Mesenchymal stem cell (in vitro differentiated cells and primary cell): ENCODE measurements at regions not wholly inside any gene's neighbourhood (a gene's known extent, or its start where the extent isn't known, plus 50 kb on each side); places are given as distances from the start of the nearest gene placed in this dataset.

Experiments used
- DNase-seq: peaks from one replicate; pipeline ENCODE4 v3.0.0-alpha.2; 2013
- H2AFZ ChIP-seq: one replicate; pipeline ENCODE4 v1.6.1; 2013; ENCODE audit warnings: low read depth, mild to moderate bottlenecking, control low read depth, inconsistent platforms, low read length, moderate library complexity
- H2AK5ac ChIP-seq: 2 replicates; pipeline ENCODE4 v1.6.1; 2013; ENCODE audit warnings: low read length, moderate library complexity, mild to moderate bottlenecking, inconsistent platforms; ENCODE audit not compliant: severe bottlenecking
- H2BK120ac ChIP-seq: one replicate; pipeline ENCODE4 v1.6.1; 2013; ENCODE audit warnings: low read depth, mild to moderate bottlenecking, inconsistent platforms, low read length, moderate library complexity
- H2BK12ac ChIP-seq, 2 experiments: one replicate each; pipeline ENCODE4 v1.6.1; 2013; ENCODE audit warnings: inconsistent platforms in 2 of 2, low read length in 2 of 2, mild to moderate bottlenecking in 2 of 2, moderate library complexity in 2 of 2, control low read depth in 1 of 2
- H2BK15ac ChIP-seq: one replicate; pipeline ENCODE4 v1.6.1; 2013; ENCODE audit warnings: mild to moderate bottlenecking, low read depth, inconsistent platforms; ENCODE audit not compliant: poor library complexity, severe bottlenecking
- H2BK5ac ChIP-seq: 2 replicates; pipeline ENCODE4 v1.6.1; 2013; ENCODE audit warnings: low read depth, mild to moderate bottlenecking, low read length, control low read depth, inconsistent platforms; ENCODE audit not compliant: poor library complexity, severe bottlenecking
- H3K14ac ChIP-seq, 2 experiments: one replicate each; pipeline ENCODE4 v1.6.1; 2013; ENCODE audit warnings: inconsistent platforms in 2 of 2, low read length in 2 of 2, control low read depth in 1 of 2, mild to moderate bottlenecking in 1 of 2, moderate library complexity in 1 of 2
- H3K18ac ChIP-seq, 2 experiments: one replicate each; pipeline ENCODE4 v1.6.1; 2013; ENCODE audit warnings: inconsistent platforms in 2 of 2, low read length in 2 of 2, control low read depth in 1 of 2, low read depth in 1 of 2, mild to moderate bottlenecking in 1 of 2
- H3K23ac ChIP-seq, 2 experiments: one replicate each; pipeline ENCODE4 v1.6.1; 2013; ENCODE audit warnings: inconsistent platforms in 2 of 2, low read length in 2 of 2, mild to moderate bottlenecking in 2 of 2, moderate library complexity in 2 of 2, control low read depth in 1 of 2
- H3K27ac ChIP-seq: 2 replicates; pipeline ENCODE4 v1.5.1; 2013; ENCODE audit warnings: mild to moderate bottlenecking, moderate library complexity, low read length, control low read depth, inconsistent platforms; ENCODE audit not compliant: poor library complexity, severe bottlenecking
- H3K27me3 ChIP-seq, 2 experiments: 2 replicates each; pipeline versions ENCODE4 v1.6.1 to v1.7.0; 2013; ENCODE audit warnings: low read length in 2 of 2, mild to moderate bottlenecking in 2 of 2, moderate library complexity in 2 of 2, control low read depth in 1 of 2, inconsistent platforms in 1 of 2; ENCODE audit not compliant: control insufficient read depth in 1 of 2, insufficient read depth in 1 of 2
- H3K36me3 ChIP-seq, 2 experiments: 2 replicates each; pipeline versions ENCODE4 v1.6.1 to v1.7.0; 2013; ENCODE audit warnings: low read length in 2 of 2, control low read depth in 1 of 2, inconsistent platforms in 1 of 2, low read depth in 1 of 2, mild to moderate bottlenecking in 1 of 2; ENCODE audit not compliant: insufficient read depth in 2 of 2, control insufficient read depth in 1 of 2
- H3K4ac ChIP-seq, 2 experiments: one replicate each; pipeline ENCODE4 v1.6.1; 2013; ENCODE audit warnings: inconsistent platforms in 2 of 2, low read length in 2 of 2, mild to moderate bottlenecking in 2 of 2, moderate library complexity in 2 of 2, control low read depth in 1 of 2, low read depth in 1 of 2
- H3K4me1 ChIP-seq: 2 replicates; pipeline ENCODE4 v1.6.1; 2013; ENCODE audit warnings: low read depth, low read length, control low read depth; ENCODE audit not compliant: control insufficient read depth, insufficient read depth
- H3K4me2 ChIP-seq: 2 replicates; pipeline ENCODE4 v1.6.1; 2013; ENCODE audit warnings: low read length, mild to moderate bottlenecking, inconsistent platforms; ENCODE audit not compliant: poor library complexity, severe bottlenecking
- H3K4me3 ChIP-seq, 2 experiments: 2 replicates each; pipeline versions ENCODE4 v1.5.1 to v1.7.0; 2013; ENCODE audit warnings: low read length in 2 of 2, mild to moderate bottlenecking in 2 of 2, control low read depth in 1 of 2, low read depth in 1 of 2; ENCODE audit not compliant: insufficient read depth in 1 of 2
- H3K79me1 ChIP-seq: replicated peaks from 2 replicates; pipeline ENCODE4 v1.6.1; 2013; ENCODE audit warnings: mild to moderate bottlenecking, control low read depth, low read length, inconsistent platforms; ENCODE audit not compliant: poor library complexity, severe bottlenecking
- H3K9ac ChIP-seq: 2 replicates; pipeline ENCODE4 v1.7.0; 2013; ENCODE audit warnings: mild to moderate bottlenecking, low read length, moderate library complexity
- H3K9me3 ChIP-seq: 2 replicates; pipeline ENCODE4 v1.7.0; 2013; ENCODE audit warnings: mild to moderate bottlenecking, low read length; ENCODE audit not compliant: control insufficient read depth
- H4K8ac ChIP-seq: one replicate; pipeline ENCODE4 v1.6.1; 2013; ENCODE audit warnings: inconsistent platforms, mild to moderate bottlenecking, low read length, moderate library complexity
- H4K91ac ChIP-seq: one replicate; pipeline ENCODE4 v1.6.1; 2013; ENCODE audit warnings: mild to moderate bottlenecking, low read length, inconsistent platforms
- WGBS: methylation state at CpG from one replicate; pipeline ENCODE4 v1.1.7; 2013; ENCODE audit warnings: mixed read lengths; 5-methylcytosine and 5-hydroxymethylcytosine counted together

DNA sequence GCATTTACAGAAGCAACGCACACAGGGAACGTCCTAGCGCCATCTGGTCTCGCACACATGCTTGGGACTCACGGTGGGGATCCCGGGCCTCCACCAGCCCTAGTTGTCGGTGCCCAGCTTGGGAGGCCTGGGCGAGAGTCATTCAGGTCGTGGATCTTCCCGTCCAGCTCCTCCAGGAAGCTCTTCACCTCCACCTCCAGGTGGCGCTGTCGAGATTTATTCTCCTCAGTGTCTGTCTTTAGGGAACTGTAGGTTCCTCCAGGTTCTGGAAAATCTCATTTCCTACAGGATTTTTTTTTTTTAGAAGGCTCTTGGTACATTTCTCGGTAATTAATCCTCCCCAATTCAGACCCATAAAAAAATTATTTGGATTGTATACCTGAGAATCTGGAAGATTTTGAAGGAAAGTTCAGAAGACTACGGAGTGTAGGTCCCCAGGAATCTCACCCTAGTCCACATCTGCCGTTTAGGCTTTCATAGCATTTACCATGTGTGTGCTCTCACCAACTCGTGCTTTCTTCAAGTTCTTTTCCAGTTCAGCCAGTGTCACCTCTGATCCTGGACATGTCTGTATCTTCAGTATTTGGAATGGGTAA, 910.0 kb downstream of the TMEM121 start:
- no peak overlapping the region for H3K4me3 ChIP-seq
- H3K14ac ChIP-seq: no peak overlapping the region
- no peak overlapping the region for H2BK5ac ChIP-seq
- 74% methylated on average over 9 of the region's 16 CpGs for WGBS
- H2BK12ac ChIP-seq: no peak overlapping the region
- no peak overlapping the region for H2BK15ac ChIP-seq
- no peak overlapping the region for H3K23ac ChIP-seq
- no peak overlapping the region for H2BK120ac ChIP-seq
- H3K27me3 ChIP-seq: no peaks in the 10 kb centered on the region
- no peak for DNase-seq
- H3K27ac ChIP-seq: no peak overlapping the region
- H3K36me3 ChIP-seq: no peaks in the 10 kb centered on the region
- H3K9ac ChIP-seq: no peak overlapping the region
- H4K91ac ChIP-seq: no peak overlapping the region
- no peak overlapping the region for H4K8ac ChIP-seq
- no peak overlapping the region for H2AFZ ChIP-seq
- no peaks in the 10 kb centered on the region for H3K4me1 ChIP-seq
- peaks cover 2% of the 10 kb centered on the region for H3K9me3 ChIP-seq
- H2AK5ac ChIP-seq: no peak overlapping the region
- H3K79me1 ChIP-seq: no peaks in the 10 kb centered on the region
- no peak overlapping the region for H3K18ac ChIP-seq
- H3K4me2 ChIP-seq: no peak overlapping the region
- no peak overlapping the region for H3K4ac ChIP-seq

DNA sequence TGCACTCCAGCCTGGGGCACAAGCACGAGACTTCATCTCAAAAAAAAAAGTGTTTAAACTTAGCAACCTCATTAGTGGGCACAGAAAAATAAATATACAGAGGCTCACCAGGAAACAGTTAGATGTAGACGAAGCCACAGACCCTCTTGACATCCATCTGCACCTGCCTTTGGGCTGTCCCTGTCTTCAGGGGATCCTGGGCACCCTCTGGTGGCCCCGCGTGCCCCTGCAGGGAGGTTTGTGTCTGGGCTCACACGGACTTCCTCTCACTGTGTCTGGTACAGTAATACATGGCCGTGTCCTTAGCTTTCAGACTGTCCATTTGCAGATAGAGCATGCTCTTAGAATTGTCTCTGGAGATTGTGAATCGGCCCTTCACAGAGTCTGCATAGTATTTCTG, 916.5 kb downstream of the TMEM121 start:
- Histone ChIP-seq H3K9ac (no peak overlapping the region), H3K4me2 (no peak overlapping the region), H4K91ac (no peak overlapping the region), H3K79me1 (no peaks in the 10 kb centered on the region), H3K4me1 (no peaks in the 10 kb centered on the region), H3K18ac (no peak overlapping the region), H2BK5ac (no peak overlapping the region), H3K4me3 (no peak overlapping the region), H2BK120ac (no peak overlapping the region), H2BK12ac (no peak overlapping the region), H3K27me3 (no peaks in the 10 kb centered on the region), H3K36me3 (no peaks in the 10 kb centered on the region), H3K9me3 (peaks cover 2% of the 10 kb centered on the region), H3K27ac (no peak overlapping the region), H2AFZ (no peak overlapping the region), H3K23ac (no peak overlapping the region), H3K4ac (no peak overlapping the region), H3K14ac (no peak overlapping the region), H2AK5ac (no peak overlapping the region), H4K8ac (no peak overlapping the region), H2BK15ac (no peak overlapping the region)
- no peak for DNase-seq
- 23% methylated on average over 4 of the region's 7 CpGs for WGBS

DNA sequence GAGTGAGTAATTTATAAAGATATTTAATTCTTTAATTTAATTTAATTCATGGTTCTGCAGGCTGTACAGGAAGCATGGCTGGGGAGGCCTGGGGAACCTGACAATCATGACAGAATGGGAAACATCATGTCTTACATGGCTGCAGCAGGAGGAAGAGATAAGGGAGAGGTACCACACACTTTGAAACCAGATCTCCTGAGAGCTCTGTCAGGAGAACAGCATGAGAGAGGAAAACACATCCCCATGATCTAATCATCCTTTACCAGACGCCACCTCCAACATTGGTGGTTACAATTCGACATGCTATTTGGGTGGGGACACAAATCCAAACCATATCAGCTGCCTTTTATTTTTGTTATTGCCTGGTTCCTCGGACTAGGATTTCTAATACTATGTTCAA, 928.6 kb downstream of the TMEM121 start:
- Histone ChIP-seq H2BK12ac (no peak overlapping the region), H3K36me3 (no peaks in the 10 kb centered on the region), H3K9me3 (no peaks in the 10 kb centered on the region), H2AFZ (no peak overlapping the region), H3K4me2 (no peak overlapping the region), H3K18ac (no peak overlapping the region), H3K4ac (no peak overlapping the region), H2BK5ac (no peak overlapping the region), H3K9ac (no peak overlapping the region), H2BK15ac (no peak overlapping the region), H4K8ac (no peak overlapping the region), H3K14ac (no peak overlapping the region), H3K4me3 (no peak overlapping the region), H3K27me3 (no peaks in the 10 kb centered on the region), H3K23ac (no peak overlapping the region), H3K4me1 (no peaks in the 10 kb centered on the region), H3K27ac (no peak overlapping the region), H3K79me1 (no peaks in the 10 kb centered on the region), H4K91ac (no peak overlapping the region), H2AK5ac (no peak overlapping the region), H2BK120ac (no peak overlapping the region)
- DNase-seq: no peak
- WGBS: 41% methylated on average over 2 of the region's 3 CpGs

DNA sequence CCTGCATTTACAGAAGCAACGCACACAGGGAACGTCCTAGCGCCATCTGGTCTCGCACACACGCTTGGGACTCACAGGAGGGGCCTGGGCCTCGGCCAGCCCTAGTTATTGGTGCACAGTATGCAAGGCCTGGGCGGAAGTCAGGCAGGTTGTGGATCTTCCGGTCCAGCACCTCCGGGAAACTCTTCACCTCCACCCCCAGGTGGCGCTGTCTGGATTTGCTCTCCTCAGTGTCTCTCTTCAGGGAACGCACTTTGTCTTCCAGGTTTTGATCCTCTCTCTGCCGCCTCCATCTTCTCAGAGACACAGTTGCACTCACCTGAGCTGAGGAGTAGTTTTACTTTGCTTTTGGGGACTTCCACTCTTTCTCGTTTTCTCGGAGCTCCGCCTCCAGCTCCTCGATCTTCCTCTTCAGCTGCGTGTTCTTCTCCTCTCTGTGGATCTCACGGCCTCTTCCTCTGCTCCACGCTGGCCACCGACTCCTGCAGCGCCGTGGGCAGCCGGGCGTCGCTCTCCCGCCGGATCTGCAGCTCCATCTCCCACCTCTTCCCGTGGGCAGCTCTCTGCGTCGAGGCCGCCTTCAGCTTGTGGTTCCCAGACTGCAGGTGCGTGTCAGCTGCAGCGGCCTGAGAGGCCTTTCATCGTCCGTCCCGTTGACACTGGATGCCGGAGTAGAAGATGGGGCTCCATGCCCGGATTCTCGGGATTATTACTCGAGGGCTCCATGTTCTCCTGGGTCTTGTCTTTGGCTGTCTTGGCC, 933.8 kb downstream of the TMEM121 start:
- Histone ChIP-seq H2BK12ac (no peak overlapping the region), H3K9ac (no peak overlapping the region), H3K14ac (no peak overlapping the region), H3K4me2 (no peak overlapping the region), H2AK5ac (no peak overlapping the region), H2AFZ (no peak overlapping the region), H4K91ac (no peak overlapping the region), H2BK120ac (no peak overlapping the region), H2BK5ac (no peak overlapping the region), H2BK15ac (no peak overlapping the region), H3K27me3 (no peaks in the 10 kb centered on the region), H3K27ac (no peak overlapping the region), H3K79me1 (no peaks in the 10 kb centered on the region), H4K8ac (no peak overlapping the region), H3K18ac (no peak overlapping the region), H3K4me3 (no peak overlapping the region), H3K23ac (no peak overlapping the region), H3K9me3 (no peaks in the 10 kb centered on the region), H3K4me1 (no peaks in the 10 kb centered on the region), H3K36me3 (no peaks in the 10 kb centered on the region), H3K4ac (no peak overlapping the region)
- no peak for DNase-seq
- WGBS: 86% methylated on average over 31 of the region's 40 CpGs
